GM13977 (cell line): ENCODE measurements at regions not wholly inside any gene's neighbourhood (a gene's known extent, or its start where the extent isn't known, plus 50 kb on each side); places are given as distances from the start of the nearest gene placed in this dataset.

Experiments
- DNase-seq: peaks from one replicate; pipeline ENCODE4 v3.0.0; 2012; ENCODE audit warnings: low spot score
- CTCF ChIP-seq: IDR thresholded peaks from 2 replicates; pipeline ENCODE4 v1.5.1; 2012; ENCODE audit warnings: mild to moderate bottlenecking, control low read depth; ENCODE audit not compliant: insufficient read depth; ENCODE audit errors: extremely low read depth, missing control alignments
- in situ Hi-C: fragments of 300-500 bp; cut with MboI; formaldehyde crosslinking; loops from one replicate; pipeline ENCODE4 v1.12.0; 2022; ENCODE audit warnings: low sequenced_read_pairs, low pct_unique_long_range_greater_than_20kb, mixed read lengths, inconsistent platforms; ENCODE audit not compliant: unreplicated experiment

- in situ Hi-C loops: no loop called here
- DNase-seq: no peak
- TF ChIP-seq CTCF: no peak
Observed at GRCh38 chr11:127862406-127862805, 725.0 kb downstream of the ETS1 start.

GRCh38 chr11:127859941-127860354 lies 727.4 kb downstream of the ETS1 start:
- no peak for TF ChIP-seq CTCF

DNA sequence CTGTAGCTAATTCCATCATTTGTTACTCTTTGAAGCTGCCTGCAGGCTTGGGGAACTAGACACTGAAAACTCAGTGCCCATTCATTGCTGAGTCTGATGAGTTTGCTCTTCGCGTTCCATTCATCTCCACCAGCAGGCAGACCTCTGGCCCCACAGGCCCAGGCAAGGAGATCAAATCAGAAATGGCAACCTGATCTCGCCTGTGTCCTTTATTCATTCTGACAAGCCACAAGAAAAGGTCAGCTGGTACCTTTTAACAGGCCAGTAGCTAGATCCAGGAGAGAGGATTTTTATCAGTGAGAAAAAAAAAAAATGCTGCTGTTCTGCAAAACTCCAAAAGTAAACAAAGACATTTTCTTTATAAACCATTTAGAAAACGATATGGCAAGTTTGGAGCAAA lies 742.5 kb downstream of the ETS1 start:
- DNase-seq: no peak

More at GRCh38 chr11:127859941-127860354, 727.4 kb downstream of the ETS1 start:
- no peak for DNase-seq
- in situ Hi-C loops: no loop called here

DNA sequence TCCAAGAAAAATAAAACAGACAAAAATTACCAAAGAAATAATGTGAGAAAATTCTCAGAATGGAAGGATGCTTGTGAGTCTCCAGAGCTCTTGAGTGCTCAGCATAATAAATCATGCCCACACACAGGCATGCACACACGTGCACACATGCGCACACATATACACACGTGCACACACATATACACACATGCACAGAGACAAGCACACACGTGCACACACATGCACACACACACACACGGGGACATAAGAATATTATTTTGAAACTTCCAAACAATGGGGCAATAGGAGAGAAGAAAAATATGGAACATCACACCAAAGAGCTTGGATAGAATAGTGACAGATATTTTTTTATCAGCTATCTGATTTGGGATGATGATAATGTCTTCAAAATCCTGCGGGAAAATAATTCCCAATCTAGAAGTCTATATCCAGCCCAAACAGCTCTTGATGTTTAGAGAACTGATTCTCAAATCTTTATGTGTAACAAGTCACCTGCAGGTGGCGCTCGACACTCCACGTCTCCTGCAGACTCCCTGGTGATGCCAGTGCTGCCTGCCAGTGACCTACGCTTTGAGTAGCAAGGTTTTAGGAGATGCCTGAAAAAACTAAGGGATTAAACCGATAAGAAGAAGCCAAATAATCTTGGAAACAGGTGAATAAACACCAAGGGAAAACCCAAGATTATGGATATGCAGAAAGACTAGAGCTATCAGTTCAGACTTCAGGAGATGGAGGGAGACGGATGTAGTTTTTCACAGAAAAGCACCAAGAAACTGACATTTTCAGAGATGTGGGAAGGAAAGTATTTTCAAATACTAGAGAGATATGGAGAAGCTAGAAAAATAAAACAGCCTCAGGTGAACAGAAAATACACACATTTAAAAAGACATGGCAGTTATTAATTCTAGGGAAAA lies 743.6 kb downstream of the ETS1 start:
- in situ Hi-C loops: no loop called here
- DNase-seq: peak; percentile 36
- TF ChIP-seq CTCF: peak; percentile 78

More for the DNA sequence above, 742.5 kb downstream of the ETS1 start:
- no peak for TF ChIP-seq CTCF
- in situ Hi-C loops: no loop called here

GRCh38 chr11:127825183-127825582 lies 762.2 kb downstream of the ETS1 start:
- in situ Hi-C loops: no loop called here
- no peak for DNase-seq
- no peak for TF ChIP-seq CTCF

DNA sequence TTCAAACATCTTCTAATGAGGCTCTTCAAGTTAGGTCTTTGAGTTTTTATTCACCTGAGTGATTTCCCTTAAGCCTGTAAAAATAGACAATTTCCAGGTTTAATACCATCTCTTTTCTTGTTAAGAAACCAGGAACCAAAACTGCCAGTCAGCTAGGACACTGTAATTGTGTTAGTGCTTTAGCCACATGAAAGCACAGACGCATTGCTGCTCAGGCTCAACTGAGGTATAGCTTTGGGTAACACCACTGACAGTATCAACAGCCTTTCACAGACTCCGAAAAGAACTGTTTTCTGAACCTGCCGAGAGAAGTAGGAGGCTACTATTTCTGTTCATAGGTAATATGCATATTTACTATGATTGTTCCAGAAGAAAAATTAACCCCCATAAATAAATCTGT lies 768.7 kb downstream of the ETS1 start:
- in situ Hi-C loops: no loop called here
- no peak for DNase-seq
- no peak for TF ChIP-seq CTCF
